Thoracic aorta (tissue), 2 donors: ENCODE measurements at regions not wholly inside any gene's neighbourhood (a gene's known extent, or its start where the extent isn't known, plus 50 kb on each side); places are given as distances from the start of the nearest gene placed in this dataset.

Experiments used
- ATAC-seq: fragments of 150-250 bp; one replicate; pipeline ENCODE4 v1.8.0; 2017; ENCODE audit warnings: low read depth; ENCODE audit not compliant: insufficient number of reproducible peaks, low FRiP score
- DNase-seq: peaks from one replicate; pipeline ENCODE4 v3.0.0-alpha.2; 2020; ENCODE audit warnings: low spot score
- H3K27ac ChIP-seq, 2 donors: fragments of 200-600 bp; sonication (generic); 1 replicate in 1 of 2; 2 replicates in 1 of 2; pipeline ENCODE4 v1.5.1; 2016; ENCODE audit warnings: mild to moderate bottlenecking in 2 of 2, moderate library complexity in 2 of 2
- H3K27me3 ChIP-seq: fragments of 200-600 bp; sonication (generic); replicated peaks from 2 replicates; pipeline ENCODE4 v1.6.0; 2016; ENCODE audit warnings: mild to moderate bottlenecking; ENCODE audit not compliant: insufficient read depth
- H3K36me3 ChIP-seq: fragments of 200-600 bp; sonication (generic); one replicate; pipeline ENCODE4 v1.5.1; 2016
- H3K4me1 ChIP-seq, 2 donors: fragments of 200-600 bp; sonication (generic); 1 replicate in 1 of 2; 2 replicates in 1 of 2; pipeline versions ENCODE4 v1.5.1 to v1.6.0; 2016; ENCODE audit warnings: low read depth in 2 of 2, mild to moderate bottlenecking in 1 of 2; ENCODE audit not compliant: control insufficient read depth in 1 of 2
- H3K4me3 ChIP-seq: fragments of 200-600 bp; sonication (generic); 2 replicates; pipeline ENCODE4 v1.5.1; 2016; ENCODE audit warnings: mild to moderate bottlenecking
- H3K9me3 ChIP-seq: fragments of 200-600 bp; sonication (generic); 2 replicates; pipeline ENCODE4 v1.5.1; 2016
- TF ChIP-seq, protein P1 (sequence below): fragments of 200-600 bp; sonication (generic); IDR thresholded peaks from one replicate; pipeline ENCODE4 v1.5.1; 2019; ENCODE audit warnings: antibody characterized with exemption

DNA sequence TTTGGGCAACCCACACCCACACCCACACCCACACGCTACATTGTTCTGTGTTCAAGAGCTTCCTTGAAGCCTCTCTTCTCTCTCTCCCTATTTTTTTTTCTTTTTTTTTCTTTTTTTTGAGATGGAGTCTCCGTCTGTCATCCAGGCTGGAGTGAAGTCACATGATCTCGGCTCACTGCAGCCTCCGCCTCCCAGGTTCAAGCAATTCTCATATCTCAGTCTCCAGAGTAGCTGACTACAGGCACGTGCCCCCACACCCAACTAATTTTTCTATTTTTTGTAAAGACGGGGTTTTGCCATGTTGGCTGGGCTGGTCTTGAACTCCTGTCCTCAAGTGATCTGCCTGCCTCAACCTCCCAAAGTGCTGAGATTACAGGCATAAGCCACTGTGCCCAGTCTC is 271.1 kb downstream of the SHQ1 start:
- Histone ChIP-seq H3K9me3 (no peaks in the 10 kb centered on the region), H3K36me3 (no peaks in the 10 kb centered on the region), H3K27me3 (no peaks in the 10 kb centered on the region), H3K27ac (no peak overlapping the region), H3K4me1 (no peaks in the 10 kb centered on the region), H3K4me3 (no peak overlapping the region)
- ATAC-seq (no peak), DNase-seq (no peak)
- TF ChIP-seq, protein P1, sequence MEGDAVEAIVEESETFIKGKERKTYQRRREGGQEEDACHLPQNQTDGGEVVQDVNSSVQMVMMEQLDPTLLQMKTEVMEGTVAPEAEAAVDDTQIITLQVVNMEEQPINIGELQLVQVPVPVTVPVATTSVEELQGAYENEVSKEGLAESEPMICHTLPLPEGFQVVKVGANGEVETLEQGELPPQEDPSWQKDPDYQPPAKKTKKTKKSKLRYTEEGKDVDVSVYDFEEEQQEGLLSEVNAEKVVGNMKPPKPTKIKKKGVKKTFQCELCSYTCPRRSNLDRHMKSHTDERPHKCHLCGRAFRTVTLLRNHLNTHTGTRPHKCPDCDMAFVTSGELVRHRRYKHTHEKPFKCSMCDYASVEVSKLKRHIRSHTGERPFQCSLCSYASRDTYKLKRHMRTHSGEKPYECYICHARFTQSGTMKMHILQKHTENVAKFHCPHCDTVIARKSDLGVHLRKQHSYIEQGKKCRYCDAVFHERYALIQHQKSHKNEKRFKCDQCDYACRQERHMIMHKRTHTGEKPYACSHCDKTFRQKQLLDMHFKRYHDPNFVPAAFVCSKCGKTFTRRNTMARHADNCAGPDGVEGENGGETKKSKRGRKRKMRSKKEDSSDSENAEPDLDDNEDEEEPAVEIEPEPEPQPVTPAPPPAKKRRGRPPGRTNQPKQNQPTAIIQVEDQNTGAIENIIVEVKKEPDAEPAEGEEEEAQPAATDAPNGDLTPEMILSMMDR, result no peak

- H3K9me3 ChIP-seq, result no peaks in the 10 kb centered on the region
- no peaks in the 10 kb centered on the region for H3K27me3 ChIP-seq
- no peaks in the 10 kb centered on the region for H3K36me3 ChIP-seq
- no peak for DNase-seq
- no peaks in the 10 kb centered on the region for H3K4me1 ChIP-seq
- H3K4me3 ChIP-seq, result no peak overlapping the region
- ATAC-seq, result no peak
- no peak overlapping the region for H3K27ac ChIP-seq
- TF ChIP-seq, protein P1, result no peak
Observed at GRCh38 chr3:72576563-72576962, 271.7 kb downstream of the SHQ1 start.

- no peak for ATAC-seq
- no peaks in the 10 kb centered on the region for H3K4me1 ChIP-seq
Observed at GRCh38 chr3:72574144-72574543, 274.1 kb downstream of the SHQ1 start.

DNA sequence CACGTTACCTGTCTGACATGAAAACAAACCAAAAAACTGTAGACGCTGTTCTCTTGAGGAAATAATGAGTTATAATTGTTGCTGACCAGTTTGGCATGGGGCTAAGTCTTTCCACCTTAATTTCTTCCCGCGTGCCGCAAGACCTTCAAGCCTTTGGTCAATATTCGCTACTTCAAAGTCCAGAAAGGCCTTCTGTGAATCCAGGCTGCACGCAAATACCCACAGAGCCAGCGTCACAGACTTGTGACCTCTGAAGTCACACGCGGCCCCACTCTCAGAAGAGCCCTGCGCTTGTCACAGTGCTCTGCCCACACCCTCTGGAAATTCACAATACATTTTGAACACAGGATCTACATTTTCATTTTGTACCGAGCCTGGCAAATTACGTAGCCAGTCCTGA is 275.2 kb downstream of the SHQ1 start:
- Histone ChIP-seq H3K27ac (no peak overlapping the region), H3K4me3 (no peak overlapping the region), H3K9me3 (no peaks in the 10 kb centered on the region), H3K36me3 (no peaks in the 10 kb centered on the region), H3K4me1 (no peaks in the 10 kb centered on the region), H3K27me3 (no peaks in the 10 kb centered on the region)
- ATAC-seq (no peak), DNase-seq (no peak)
- TF ChIP-seq, protein P1, result no peak

More at GRCh38 chr3:72574144-72574543, 274.1 kb downstream of the SHQ1 start:
- H3K36me3 ChIP-seq, result no peaks in the 10 kb centered on the region
- H3K27me3 ChIP-seq, result no peaks in the 10 kb centered on the region
- no peaks in the 10 kb centered on the region for H3K9me3 ChIP-seq
- no peak for DNase-seq
- TF ChIP-seq, protein P1, result no peak
- H3K27ac ChIP-seq, result no peak overlapping the region
- H3K4me3 ChIP-seq, result no peak overlapping the region

DNA sequence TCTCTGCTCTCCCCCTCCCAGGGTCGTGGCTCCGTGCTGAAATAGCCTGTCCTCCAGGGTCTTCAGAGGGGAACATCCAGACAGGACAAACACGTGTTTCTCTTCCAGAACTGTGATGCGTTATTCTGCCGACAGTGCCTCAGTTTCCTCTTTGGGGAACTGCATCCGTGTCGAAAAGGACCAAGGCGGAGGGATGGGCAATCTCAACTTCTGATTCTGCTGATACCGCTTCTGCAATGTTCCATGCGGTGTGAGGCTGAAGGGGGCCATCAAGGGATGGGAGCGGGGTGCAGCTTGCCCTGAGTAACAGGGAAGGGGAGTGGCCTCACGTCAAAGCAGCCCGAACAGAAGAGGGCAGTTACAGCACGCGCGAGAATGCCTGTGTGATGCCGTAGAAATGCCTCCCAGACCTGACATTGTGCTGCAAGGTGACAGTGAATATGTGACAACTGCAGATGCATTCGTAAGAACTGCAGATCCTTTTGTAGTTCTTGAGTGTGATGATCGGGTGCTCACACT is 275.7 kb downstream of the SHQ1 start:
- no peak overlapping the region for H3K27ac ChIP-seq
- ATAC-seq (no peak), DNase-seq (no peak)
- H3K4me3 ChIP-seq, result no peak overlapping the region
- no peaks in the 10 kb centered on the region for H3K9me3 ChIP-seq
- no peaks in the 10 kb centered on the region for H3K27me3 ChIP-seq
- TF ChIP-seq, protein P1, result no peak
- no peaks in the 10 kb centered on the region for H3K36me3 ChIP-seq
- no peaks in the 10 kb centered on the region for H3K4me1 ChIP-seq
